DND-41 (cell line): ENCODE measurements at regions not wholly inside any gene's neighbourhood (a gene's known extent, or its start where the extent isn't known, plus 50 kb on each side); places are given as distances from the start of the nearest gene placed in this dataset.

Experiments used
- EZH2 ChIP-seq: IDR thresholded peaks from 3 replicates; pipeline ENCODE4 v1.6.1; 2012; ENCODE audit warnings: borderline replicate concordance, low read depth, mild to moderate bottlenecking, moderate library complexity, low read length, inconsistent platforms; ENCODE audit not compliant: severe bottlenecking
- TF ChIP-seq, protein P1 (sequence below): IDR thresholded peaks from 2 replicates; pipeline ENCODE4 v1.5.1; 2012; ENCODE audit warnings: borderline replicate concordance, low read length, moderate library complexity, mild to moderate bottlenecking; ENCODE audit not compliant: poor library complexity, severe bottlenecking; ENCODE audit errors: extremely low read depth

DNA sequence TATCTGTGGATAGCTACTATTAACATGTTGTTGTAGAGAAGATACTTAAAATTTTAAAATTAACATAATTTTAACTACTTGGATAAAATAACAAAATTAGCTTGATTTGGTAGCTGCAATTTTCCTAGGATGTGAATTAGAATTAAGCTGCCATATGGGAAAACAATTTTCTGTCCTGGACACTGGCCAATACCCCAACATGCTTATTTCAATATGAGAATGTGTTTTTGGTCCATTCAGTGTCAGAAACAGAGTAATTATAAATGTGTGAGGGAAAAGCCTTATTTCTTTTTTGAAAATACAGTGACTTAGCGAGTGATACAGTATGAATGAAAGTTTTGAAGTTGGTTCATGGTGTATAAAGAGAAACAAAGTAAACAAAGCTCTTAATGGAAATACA is 948.3 kb upstream of the GYPC start:
- TF ChIP-seq EZH2: no peak
- TF ChIP-seq, protein P1, sequence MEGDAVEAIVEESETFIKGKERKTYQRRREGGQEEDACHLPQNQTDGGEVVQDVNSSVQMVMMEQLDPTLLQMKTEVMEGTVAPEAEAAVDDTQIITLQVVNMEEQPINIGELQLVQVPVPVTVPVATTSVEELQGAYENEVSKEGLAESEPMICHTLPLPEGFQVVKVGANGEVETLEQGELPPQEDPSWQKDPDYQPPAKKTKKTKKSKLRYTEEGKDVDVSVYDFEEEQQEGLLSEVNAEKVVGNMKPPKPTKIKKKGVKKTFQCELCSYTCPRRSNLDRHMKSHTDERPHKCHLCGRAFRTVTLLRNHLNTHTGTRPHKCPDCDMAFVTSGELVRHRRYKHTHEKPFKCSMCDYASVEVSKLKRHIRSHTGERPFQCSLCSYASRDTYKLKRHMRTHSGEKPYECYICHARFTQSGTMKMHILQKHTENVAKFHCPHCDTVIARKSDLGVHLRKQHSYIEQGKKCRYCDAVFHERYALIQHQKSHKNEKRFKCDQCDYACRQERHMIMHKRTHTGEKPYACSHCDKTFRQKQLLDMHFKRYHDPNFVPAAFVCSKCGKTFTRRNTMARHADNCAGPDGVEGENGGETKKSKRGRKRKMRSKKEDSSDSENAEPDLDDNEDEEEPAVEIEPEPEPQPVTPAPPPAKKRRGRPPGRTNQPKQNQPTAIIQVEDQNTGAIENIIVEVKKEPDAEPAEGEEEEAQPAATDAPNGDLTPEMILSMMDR: no peak
